GM19043 (cell line): ENCODE measurements at regions not wholly inside any gene's neighbourhood (a gene's known extent, or its start where the extent isn't known, plus 50 kb on each side); places are given as distances from the start of the nearest gene placed in this dataset.

Source experiments
- ATAC-seq: cut with Tn5 transposase; IDR thresholded peaks from one replicate; pipeline ENCODE4 v1.9.1; 2021; ENCODE audit warnings: low read depth; ENCODE audit not compliant: unreplicated experiment

DNA sequence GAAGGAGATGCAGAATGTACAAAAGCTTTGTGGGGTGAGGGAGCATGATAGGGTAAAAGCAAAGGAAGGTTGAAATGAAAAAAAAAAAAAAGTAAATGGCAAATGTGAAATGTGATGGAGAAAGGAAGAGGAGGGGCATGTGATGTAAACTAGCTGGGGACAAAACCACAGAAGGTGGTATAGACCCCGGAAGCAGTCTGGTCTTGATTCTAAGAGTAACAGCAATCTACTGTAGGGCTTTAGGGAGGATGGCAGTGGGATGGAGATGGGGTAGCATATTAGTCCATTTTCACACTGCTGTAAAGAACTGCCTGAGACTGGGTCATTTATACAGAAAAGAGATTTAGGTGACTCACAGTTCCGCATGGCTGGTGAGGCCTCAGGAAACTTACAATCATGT lies 362.0 kb downstream of the SOCS6 start:
- ATAC-seq: no peak

GRCh38 chr18:70649683-70650082 lies 360.8 kb downstream of the SOCS6 start:
- ATAC-seq: no peak

- no peak for ATAC-seq
These were observed 357.1 kb downstream of the SOCS6 start for GRCh38 chr18:70645971-70646370.

DNA sequence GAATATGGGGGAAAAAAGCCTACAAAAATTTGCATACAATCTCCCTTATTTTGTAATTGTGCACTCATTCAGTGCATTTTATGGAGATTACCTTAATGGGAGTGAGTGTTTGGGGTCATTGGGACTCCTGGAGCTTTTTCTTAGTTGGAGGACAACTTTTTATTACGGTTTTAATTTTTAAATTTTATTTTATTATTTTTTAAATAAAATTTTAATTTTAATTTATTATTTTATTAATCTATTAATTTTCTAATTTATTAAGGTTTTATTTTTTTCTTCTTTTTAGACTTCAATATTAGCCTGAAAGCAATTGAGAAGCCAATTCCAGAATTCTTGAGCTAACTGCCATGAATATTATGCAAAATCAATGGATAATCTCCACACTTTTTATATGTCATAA lies 355.0 kb downstream of the SOCS6 start:
- ATAC-seq: no peak

DNA sequence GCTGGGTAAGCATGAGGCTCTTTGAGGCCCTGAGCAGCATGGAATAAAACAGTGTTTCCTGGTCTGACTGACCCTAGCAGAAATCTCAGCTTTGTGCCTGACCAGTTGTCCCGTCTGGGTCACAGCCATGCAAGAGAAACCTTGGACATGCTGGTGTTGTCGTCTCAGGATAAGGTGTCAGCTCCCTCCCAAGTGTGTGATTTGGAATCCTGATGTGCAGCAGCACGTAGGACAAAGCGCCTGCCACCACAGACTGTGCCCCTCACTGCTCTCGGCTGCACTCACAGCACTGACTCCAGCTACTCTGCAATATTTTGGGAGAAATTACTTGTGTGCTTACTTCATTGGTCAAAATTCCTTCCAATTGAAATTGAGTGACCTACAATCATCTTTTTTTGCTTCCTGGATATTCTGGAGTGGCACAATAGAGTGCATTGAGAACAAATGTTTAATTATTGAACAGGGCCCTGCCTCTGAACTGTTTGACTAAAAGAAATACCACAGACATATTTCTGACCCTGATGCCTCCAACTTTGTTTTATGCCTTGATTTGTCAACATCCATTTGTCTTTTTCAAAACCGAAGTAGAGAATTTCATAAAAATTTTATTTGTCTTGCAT lies 352.4 kb downstream of the SOCS6 start:
- ATAC-seq: no peak

DNA sequence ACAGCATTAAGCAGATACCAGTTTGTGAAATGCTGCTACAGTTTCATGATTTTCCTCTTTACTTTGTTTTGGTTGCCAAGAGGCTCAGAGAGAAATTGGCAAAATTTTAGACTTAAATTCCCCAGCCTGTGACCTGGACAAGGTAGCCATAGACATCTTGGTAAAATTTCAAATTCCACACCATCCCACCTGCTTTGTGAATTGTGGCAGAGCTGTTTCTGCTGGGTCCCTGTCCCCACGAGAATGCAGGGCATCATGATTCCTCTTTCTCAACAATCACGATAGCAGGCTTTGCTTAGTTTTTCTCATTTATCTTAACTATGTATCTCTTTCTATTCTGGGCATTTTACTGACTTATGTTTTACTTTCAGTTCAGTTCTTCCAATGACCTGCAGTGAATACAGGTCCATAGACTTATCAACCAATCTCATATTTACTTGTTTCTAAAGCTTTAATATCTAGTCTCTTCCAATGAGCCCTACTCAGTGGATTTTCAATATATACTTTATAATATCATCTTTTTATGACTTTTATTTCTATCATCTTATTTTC lies 351.6 kb downstream of the SOCS6 start:
- ATAC-seq: no peak

DNA sequence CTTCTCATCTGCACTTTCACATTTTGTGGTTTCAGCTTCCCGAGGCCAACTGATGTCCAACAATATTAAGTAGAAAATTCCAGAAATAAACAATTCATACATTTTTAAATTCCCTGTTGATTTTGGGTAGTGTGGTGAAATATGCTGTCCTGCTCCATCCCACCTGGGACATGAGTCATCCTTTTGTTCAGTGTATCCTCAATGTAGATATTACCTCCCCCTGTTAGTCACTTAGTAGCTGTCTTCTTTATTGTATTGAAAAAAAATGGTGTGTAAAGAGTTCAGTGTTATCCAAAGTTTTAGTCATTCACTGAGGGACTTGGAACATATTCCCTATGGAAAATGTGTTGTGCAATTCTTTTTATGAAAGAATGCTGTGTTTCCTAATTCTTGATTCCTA lies 348.1 kb downstream of the SOCS6 start:
- no peak for ATAC-seq

GRCh38 chr18:70634576-70635147 lies 345.8 kb downstream of the SOCS6 start:
- no peak for ATAC-seq

- ATAC-seq: no peak
These were observed 338.4 kb downstream of the SOCS6 start for GRCh38 chr18:70627182-70627802.

GRCh38 chr18:70622622-70623419 lies 334.0 kb downstream of the SOCS6 start:
- ATAC-seq: no peak

- ATAC-seq: no peak
These were observed 332.9 kb downstream of the SOCS6 start for GRCh38 chr18:70621710-70622109.

DNA sequence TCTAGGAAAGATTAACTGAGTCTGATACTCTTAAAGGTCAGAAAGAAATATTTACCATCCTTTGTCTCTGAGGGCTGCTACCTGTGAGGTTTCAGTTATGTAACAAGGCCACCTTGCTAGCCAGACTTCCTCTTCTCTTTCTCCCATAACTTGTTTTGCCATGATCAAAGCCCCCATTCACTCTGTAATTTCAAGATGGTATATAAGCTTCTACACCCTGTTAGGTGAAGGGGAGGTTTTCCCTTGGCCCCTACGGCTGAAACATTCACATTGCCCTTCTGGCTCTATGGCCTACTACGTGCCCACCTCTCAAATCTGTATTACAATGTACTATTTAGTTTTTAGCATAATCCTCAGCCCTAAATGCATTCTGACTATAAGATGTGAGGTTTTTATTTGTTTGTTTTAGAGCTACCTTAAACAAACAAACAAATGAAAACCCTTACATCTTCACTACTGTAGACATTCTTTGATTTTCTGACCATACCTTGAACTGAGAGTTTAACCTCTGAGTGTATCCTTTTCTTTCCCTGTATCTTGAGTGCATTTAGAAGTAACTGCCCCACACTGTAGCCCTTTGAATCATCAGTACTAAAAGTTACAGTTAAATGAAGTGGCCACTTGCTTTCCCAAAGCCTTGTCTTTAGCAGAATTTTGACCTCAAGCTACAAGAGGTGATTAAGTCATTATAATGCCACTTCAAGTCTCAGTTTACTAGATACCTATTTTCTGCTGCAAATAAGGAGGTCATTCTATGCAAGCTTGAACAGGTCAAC lies 332.2 kb downstream of the SOCS6 start:
- ATAC-seq: no peak

GRCh38 chr18:70617020-70617763 lies 328.3 kb downstream of the SOCS6 start:
- no peak for ATAC-seq

GRCh38 chr18:70600225-70600925 lies 311.5 kb downstream of the SOCS6 start:
- no peak for ATAC-seq

DNA sequence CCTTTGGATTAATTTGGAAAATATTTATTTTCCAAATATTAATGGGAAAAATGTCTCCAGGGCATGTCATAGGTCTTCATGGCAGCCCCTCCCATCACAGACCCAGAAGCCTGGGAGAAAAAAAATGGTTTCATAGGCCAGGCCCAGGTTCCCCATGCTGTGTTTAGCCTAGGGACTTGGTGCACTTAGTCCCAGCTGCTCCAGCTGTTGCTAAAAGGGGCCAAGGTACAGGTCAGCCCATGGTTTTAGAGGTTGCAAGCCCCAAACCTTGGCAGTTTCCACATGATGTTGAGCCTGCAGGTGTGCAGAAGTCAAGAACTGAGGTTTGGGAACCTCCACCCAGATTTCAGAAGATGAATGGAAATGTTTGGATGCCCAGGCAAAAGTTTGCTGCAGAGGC lies 309.6 kb downstream of the SOCS6 start:
- ATAC-seq: no peak

GRCh38 chr18:70582981-70583380 lies 294.1 kb downstream of the SOCS6 start:
- no peak for ATAC-seq

DNA sequence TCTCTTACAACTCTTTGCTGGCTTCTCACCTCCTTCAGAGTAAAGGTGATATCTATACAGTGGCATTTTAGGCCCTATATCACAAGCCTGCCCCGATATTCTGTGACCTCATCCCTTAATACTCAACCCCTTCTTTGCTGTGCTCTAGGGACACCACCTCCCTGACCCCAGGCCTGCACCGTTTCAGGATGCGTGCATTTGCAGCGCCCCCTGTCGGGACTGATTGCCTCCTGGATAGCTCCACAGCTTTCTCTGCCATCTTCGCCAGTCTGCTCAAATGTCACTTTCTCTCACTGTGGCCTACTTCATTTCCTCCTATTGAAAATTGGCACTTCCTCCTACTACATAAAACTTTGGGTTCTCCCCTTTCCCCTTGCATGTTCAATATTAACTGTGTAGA lies 289.6 kb downstream of the SOCS6 start:
- no peak for ATAC-seq

DNA sequence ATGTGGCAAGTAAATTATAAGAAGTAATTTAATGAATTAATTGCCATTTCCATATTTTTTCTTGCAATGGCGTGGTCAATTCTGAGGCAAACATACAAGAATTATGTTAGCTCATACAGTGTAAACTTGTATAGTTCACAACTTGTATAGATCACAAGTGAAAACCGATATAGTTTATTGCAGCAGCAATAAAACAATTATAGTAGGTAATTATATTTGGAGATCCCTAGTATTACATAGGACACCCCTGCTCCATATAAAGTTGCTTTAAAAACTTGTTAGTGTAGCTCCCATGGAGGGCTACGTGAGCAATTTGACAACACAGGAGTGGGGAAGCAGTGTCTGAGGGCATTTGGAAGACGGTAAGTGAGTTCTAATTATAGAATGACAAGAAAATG lies 288.2 kb downstream of the SOCS6 start:
- ATAC-seq: no peak
